HL-60 (cell line): ENCODE measurements at regions not wholly inside any gene's neighbourhood (a gene's known extent, or its start where the extent isn't known, plus 50 kb on each side); places are given as distances from the start of the nearest gene placed in this dataset.

ENCODE experiments used
- SPI1 ChIP-seq: IDR thresholded peaks from 2 replicates; pipeline ENCODE4 v1.6.1; 2012; ENCODE audit warnings: low read depth, mild to moderate bottlenecking, borderline replicate concordance
- TF ChIP-seq, protein P1 (sequence below): IDR thresholded peaks from one replicate; pipeline ENCODE4 v1.5.1; 2011; ENCODE audit warnings: low read length, control low read depth, inconsistent platforms; ENCODE audit not compliant: insufficient read depth

GRCh38 chr2:21412944-21413443 is 289.2 kb downstream of the TDRD15 start:
- no peak for TF ChIP-seq SPI1
- TF ChIP-seq, protein P1, sequence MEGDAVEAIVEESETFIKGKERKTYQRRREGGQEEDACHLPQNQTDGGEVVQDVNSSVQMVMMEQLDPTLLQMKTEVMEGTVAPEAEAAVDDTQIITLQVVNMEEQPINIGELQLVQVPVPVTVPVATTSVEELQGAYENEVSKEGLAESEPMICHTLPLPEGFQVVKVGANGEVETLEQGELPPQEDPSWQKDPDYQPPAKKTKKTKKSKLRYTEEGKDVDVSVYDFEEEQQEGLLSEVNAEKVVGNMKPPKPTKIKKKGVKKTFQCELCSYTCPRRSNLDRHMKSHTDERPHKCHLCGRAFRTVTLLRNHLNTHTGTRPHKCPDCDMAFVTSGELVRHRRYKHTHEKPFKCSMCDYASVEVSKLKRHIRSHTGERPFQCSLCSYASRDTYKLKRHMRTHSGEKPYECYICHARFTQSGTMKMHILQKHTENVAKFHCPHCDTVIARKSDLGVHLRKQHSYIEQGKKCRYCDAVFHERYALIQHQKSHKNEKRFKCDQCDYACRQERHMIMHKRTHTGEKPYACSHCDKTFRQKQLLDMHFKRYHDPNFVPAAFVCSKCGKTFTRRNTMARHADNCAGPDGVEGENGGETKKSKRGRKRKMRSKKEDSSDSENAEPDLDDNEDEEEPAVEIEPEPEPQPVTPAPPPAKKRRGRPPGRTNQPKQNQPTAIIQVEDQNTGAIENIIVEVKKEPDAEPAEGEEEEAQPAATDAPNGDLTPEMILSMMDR = no peak
